ELF-1 (cell line): ENCODE measurements at regions not wholly inside any gene's neighbourhood (a gene's known extent, or its start where the extent isn't known, plus 50 kb on each side); places are given as distances from the start of the nearest gene placed in this dataset.
"Not testable (repeated sequence)": the region's sequence is repeated elsewhere in the genome, so short reads cannot be mapped to it uniquely, and the experiment has no call there.

Experiments
- DNase-seq: peaks from one replicate; pipeline ENCODE4 v3.0.0-alpha.2; 2016; ENCODE audit warnings: low read depth, low spot score

DNA sequence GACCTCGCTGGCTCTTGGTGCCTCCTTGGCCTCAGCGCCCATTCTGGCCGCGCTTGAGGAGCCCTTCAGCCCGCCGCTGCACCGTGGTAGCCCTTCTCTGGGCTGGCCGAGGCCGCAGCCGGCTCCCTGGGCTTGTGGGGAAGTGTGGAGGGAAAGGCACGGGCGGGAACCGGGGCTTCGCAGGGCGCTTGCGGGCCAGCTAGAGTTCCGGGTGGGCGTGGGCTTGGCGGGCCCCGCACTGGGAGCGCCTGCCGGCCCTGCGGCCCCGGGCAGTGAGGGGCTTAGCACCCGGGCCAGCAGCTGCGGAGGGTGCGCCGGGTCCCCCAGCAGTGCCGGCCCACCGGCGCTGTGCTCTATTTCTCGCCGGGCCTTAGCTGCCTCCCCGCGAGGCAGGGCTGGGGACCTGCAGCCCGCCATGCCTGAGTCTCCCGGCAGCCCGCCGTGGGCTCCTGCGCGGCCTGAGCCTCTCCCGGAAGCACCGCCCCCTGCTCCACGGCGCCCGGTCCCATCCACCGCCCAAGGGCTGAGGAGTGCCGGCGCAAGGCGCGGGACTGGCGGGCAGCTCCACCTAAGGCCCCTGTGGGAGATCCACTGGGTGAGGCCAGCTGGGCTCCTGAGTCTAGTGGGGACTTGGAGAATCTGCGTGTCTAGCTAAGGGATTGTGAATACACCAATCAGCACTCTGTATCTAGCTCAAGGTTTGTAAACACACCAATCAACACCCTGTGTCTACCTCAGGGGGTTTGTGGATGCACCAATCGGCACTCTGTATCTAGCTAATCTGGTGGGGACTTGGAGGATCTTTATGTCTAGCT, 141.1 kb downstream of the SLCO4C1 start:
- DNase-seq, result peak; percentile 64

DNA sequence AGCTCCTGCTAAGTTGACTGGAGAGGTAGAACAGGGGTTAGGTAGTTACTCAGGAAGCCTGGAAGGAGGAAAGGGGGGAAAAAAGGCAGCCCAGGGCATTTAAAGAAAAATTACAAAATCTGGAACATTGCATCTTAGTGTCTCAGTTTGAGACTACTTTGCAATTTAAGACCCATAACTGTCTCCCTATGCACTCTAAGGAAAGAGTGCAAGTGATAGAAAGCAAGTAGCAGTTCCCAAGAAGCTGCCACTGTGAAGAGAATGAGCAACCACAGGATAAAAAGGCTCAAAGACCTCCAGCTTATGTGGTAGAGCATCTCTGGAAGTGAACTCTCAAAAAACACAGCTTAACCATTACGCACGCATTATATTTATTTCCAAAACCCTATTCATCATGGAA, 141.8 kb downstream of the SLCO4C1 start:
- DNase-seq, result peak; percentile 15

GRCh38 chr5:102153003-102153759, 142.9 kb downstream of the SLCO4C1 start:
- peak; percentile 49 for DNase-seq

- no peak for DNase-seq
Measured at GRCh38 chr5:102139029-102139428, 157.1 kb downstream of the SLCO4C1 start.

GRCh38 chr5:102138243-102138653, 157.8 kb downstream of the SLCO4C1 start:
- no peak for DNase-seq

- no peak for DNase-seq
Measured at GRCh38 chr5:102130890-102131289, 165.2 kb downstream of the SLCO4C1 start.

DNA sequence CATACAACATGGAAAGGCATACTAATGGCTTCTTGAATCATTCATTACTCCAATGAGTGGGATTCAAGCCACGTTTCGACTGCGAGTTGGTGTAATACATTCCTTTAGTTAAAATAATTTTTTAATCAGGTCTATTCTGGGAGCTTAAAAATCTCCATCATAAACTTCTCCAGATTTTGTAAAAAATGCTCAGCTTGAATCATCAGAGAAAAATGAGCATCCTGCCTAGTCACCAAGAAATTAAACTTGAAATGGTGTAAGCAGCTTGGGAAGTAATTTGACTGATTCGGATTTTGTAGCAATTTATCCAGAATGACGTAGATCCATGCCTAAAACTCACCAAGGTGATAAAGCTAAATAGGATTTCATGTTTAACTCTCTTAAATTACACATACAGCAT, 165.7 kb downstream of the SLCO4C1 start:
- no peak for DNase-seq

- no peak for DNase-seq
Measured at GRCh38 chr5:102119252-102119651, 176.8 kb downstream of the SLCO4C1 start.

- no peak for DNase-seq
Measured at GRCh38 chr5:102115736-102116135, 180.3 kb downstream of the SLCO4C1 start.

- DNase-seq, result peak; percentile 2
Measured at GRCh38 chr5:102114525-102115069, 181.5 kb downstream of the SLCO4C1 start.

DNA sequence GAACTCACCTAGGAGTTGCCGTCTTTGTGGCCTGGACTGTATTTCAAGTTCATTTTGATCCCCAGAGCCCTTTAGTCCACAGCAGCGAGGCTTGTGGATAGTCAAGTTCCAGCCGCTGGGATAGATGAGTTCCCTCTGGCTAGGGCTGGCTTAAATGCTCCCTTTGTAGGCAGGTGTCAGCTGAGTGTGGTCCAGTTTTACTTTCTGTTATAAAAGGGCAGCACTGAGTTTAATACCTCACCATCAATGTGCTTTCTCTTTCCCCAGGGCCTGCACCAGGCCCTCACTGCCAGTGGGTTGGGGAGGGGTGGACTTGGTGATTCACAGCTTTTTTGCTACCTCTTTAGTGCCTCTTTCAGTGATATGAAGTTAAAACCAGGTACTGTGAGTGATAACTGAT, 188.2 kb downstream of the SLCO4C1 start:
- DNase-seq, result no peak

- no peak for DNase-seq
Measured at GRCh38 chr5:102106599-102106998, 189.5 kb downstream of the SLCO4C1 start.

DNA sequence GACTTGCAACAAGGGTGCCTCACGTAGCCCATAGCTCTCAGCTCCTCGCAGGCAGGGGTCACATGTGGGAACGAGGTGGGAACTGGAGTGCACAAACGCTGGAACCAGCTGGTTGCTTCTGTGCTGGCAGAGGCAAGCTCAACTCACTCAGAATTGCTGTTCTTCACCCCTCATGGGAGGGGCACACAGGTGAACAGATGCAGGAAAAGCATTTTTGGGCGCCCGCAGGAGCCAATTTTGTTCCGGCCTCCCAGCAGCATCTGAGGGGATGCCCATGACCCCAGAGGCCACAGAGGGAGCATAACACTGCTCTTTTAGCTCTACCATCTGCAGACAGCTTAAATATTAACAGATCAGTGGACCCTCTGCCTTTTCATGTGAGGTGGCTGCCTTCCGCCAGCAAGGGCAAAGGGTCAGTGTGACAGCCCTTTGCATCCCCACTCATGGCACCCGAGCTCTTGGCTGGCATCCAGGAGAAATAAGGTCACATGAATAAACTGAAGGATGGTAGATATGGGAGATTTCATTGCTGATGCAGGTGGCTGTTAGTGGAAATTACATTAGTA, 196.2 kb downstream of the SLCO4C1 start:
- no peak for DNase-seq

DNA sequence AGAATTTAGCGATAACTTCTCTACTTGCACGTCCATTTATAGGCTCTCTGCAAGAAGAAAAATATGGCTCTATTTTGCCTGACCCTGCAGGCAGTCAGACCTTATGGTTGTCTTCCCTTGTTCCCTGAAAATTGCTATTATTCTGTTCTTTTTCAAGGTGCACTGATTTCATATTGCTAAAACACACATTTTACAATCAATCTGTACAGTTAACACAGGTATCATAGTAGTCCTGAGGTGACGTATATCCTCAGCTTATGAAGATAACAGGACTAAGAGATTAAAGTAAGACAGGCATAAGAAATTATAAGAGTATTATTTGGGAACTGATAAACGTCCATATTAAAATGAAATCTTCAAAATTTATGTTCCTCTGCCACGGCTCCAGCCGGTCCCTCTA, 197.0 kb downstream of the SLCO4C1 start:
- DNase-seq, result not testable (repeated sequence)

DNA sequence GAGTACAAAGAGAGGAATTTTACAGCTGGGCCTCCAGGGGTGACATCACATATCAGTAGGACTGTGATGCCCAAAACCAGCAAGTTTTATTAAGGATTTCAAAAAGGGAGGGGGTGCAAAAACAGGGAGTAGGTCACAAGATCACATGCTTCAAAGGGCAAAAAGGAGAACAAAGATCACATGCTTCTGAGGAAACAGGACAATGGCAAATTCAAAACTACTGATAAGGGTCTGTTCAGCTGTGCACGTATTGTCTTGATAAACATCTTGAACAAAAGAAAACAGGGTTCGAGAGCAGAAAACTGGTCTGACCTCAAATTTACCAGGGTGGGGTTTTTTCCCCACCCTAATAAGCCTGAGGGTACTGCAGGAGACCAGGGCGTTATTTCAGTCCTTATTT, 197.5 kb downstream of the SLCO4C1 start:
- not testable (repeated sequence) for DNase-seq

DNA sequence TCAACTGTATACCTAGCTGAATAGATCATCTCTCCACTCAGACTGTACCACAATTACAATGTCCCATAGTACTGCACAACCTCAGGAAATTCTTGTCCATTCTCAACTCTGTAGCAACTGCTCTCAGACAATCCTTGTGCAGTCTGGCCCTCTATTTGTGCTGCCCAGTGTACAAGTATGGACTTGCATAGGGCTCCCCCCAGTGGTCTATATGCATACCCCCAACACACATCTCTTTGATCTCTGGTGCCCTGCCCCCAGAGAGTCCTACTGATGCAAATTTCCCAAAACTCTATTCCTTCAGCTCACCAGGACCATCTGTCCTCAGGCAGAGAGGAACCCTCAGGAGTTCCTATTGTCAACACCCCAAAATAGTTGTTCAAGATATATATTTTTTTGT, 205.3 kb downstream of the SLCO4C1 start:
- peak; percentile 43 for DNase-seq

- no peak for DNase-seq
Measured at GRCh38 chr5:102089883-102090282, 206.2 kb downstream of the SLCO4C1 start.

GRCh38 chr5:102087906-102088305, 208.2 kb downstream of the SLCO4C1 start:
- no peak for DNase-seq

- no peak for DNase-seq
Measured at GRCh38 chr5:102080288-102080687, 215.8 kb downstream of the SLCO4C1 start.

DNA sequence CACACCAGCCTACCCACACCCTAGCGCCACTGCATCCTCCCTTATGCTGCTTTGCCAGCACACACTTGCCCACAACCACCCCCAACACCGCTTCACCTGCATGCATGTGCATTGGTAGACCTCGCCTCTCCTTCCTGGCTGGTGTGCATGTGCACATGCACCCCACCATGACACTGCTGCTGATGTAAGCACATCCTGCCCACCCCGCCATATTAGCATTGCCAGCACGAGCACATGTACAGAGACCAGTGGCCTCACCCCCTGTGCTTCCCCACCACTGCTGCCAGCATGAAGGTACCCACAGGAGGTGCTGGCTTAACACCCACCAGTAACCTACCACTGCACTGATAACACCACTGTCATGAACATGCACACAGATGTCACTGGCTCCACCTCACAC, 218.2 kb downstream of the SLCO4C1 start:
- no peak for DNase-seq

DNA sequence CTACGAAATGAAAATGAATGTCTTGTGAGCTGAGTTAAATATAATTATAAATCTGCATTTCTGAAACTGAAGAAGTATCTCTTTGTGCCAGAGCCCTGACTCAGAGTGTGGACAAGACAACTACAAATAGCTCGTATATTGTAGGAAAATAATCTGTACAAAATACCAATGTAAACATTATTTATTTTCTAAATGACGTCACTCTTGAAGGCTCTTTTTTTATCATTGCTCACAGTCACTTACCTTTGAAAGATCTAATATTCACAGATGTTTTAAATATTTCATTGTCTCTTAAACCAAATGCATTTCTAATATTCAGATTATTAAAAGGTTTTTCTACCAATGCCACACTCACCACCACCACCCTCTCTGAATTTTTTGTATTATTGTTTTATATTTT, 226.1 kb downstream of the SLCO4C1 start:
- DNase-seq, result no peak

DNA sequence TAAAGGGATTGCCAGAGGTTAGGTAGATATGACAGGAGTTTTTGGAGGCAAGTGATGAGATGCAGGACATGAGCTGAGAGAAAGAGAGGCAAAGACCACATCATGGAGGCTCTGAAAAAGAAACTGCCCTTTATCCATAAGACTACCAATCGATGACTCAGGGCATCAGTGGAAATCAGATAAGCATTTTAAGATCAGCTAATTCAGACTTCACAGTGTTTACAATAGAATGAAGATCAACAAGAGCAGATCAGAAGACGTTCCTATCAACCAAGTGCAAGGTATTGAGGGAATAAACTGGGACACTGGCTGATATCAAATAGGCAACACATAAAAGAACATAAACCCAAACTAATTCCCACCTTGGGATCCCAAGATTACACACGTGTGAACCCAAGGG, 227.2 kb downstream of the SLCO4C1 start:
- DNase-seq, result no peak
